ENCODE measurements at regions not wholly inside any gene's neighbourhood (a gene's known extent, or its start where the extent isn't known, plus 50 kb on each side); places are given as distances from the start of the nearest gene placed in this dataset.

DNA sequence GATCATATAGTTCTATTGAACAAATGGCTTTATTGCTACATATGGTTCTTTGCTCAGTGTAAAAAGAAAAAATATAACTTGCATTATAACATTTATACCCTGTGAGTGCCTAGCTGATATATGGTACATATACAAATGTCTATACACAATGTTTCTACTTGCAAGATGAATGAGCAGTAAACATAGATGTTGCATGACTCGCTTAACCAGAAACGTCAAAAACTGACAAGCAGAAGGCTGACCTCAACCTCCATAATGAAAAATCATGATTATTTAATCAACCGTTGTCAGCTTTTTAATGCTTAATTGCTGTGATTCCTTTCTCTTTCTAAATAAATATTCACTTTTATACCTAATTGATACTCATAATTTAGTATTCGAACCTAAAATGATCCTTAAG lies 183.3 kb downstream of the PTN start:
- FAIRE-seq: no peak
- DNase-seq (ENCODE audit: insufficient read length, low spot score): no peak
- TF ChIP-seq, protein P1, sequence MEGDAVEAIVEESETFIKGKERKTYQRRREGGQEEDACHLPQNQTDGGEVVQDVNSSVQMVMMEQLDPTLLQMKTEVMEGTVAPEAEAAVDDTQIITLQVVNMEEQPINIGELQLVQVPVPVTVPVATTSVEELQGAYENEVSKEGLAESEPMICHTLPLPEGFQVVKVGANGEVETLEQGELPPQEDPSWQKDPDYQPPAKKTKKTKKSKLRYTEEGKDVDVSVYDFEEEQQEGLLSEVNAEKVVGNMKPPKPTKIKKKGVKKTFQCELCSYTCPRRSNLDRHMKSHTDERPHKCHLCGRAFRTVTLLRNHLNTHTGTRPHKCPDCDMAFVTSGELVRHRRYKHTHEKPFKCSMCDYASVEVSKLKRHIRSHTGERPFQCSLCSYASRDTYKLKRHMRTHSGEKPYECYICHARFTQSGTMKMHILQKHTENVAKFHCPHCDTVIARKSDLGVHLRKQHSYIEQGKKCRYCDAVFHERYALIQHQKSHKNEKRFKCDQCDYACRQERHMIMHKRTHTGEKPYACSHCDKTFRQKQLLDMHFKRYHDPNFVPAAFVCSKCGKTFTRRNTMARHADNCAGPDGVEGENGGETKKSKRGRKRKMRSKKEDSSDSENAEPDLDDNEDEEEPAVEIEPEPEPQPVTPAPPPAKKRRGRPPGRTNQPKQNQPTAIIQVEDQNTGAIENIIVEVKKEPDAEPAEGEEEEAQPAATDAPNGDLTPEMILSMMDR (IDR thresholded peaks at IDR 0.05; ENCODE audit: insufficient read depth, missing control alignments): no peak

DNA sequence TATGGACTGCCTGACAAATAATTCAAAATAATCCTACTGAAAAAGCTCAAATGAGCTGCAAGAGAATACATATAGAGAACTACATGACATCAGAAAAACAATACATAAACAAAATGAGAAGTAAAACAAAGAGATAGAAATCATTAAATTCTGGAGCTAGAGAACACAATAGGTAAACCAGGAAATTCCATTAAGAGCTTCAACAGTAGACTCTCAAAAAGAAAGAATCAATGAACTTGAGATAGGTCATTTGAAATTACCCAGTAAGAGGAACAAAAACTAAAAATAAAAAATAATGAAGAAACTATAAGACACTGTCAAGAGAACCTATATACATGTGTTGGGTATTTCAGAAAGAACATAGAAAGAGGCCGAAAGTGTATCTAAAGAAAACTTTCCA lies 186.3 kb downstream of the PTN start:
- DNase-seq (ENCODE audit: insufficient read length, low spot score): no peak
- FAIRE-seq: no peak
- TF ChIP-seq, protein P1 (IDR thresholded peaks at IDR 0.05; ENCODE audit: insufficient read depth, missing control alignments): no peak

DNA sequence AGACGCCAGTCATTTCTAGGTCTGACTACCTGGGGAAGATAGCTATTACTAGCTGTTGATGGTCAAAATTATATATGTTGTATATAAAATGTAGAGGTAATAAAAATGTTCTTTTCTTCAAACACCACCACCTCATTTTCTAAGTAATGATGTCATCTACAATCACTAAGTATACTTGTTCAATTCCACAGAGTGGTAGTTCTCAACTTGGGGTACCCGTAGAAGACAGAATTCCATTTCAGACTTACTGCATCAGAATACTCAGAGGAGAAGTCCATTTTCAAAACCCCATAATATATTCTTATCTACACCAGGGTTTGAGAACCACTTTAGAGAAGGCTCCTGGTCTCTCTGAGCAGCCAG lies 191.9 kb downstream of the PTN start:
- TF ChIP-seq, protein P1 (IDR thresholded peaks at IDR 0.05; ENCODE audit: insufficient read depth, missing control alignments): no peak
- DNase-seq (ENCODE audit: insufficient read length, low spot score) (no peak), FAIRE-seq (no peak)

DNA sequence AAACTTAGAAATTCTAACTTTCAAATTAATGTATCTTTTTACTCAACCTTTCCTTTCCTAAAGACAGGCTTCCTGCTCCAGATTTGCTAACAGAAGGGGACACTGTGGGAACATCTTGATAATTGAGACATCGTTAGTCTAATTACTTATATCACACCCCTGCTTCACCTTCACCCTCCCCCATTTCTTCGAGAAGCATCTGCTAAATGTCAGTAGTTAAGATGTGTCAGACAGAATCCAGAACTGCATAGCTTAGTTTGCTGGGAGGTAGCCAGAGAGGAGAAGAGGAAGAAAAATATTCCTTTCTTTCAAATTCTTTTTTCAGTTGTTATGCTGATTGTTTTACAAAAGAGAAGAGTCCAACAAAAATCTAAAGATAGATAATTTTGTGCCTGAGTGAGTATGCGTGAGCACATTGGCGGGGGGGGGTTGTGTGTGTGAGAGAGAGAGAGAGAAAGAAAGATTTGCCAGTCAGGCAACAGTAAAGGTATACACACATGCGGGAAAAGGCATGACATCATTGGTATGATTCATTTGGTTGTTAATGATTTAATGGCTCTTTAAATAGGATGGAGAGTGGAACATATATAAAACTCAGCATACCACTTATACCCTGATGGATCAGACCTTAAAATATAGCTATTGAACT lies 192.4 kb downstream of the PTN start:
- no peak for DNase-seq (ENCODE audit: insufficient read length, low spot score)
- no peak for FAIRE-seq
- TF ChIP-seq, protein P1 (IDR thresholded peaks at IDR 0.05; ENCODE audit: insufficient read depth, missing control alignments): no peak

DNA sequence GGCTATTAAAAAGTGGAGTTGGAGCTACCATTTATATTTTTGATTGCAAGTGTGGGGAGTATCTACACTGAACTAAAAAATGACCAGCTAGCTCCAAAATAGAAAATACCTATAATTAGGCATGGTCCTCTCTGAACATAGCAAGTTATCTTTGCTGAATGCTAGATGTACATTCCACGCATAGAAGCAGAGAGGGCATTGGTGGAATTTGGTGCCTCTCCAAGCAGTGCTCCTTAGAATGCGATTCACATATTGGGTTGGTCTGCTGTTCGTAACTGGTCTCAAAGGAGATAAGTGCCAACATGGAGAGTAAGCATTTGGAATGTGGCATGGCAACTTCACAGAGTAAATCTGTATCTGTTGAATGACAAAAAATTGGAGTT lies 196.2 kb downstream of the PTN start:
- DNase-seq (ENCODE audit: insufficient read length, low spot score) (no peak), FAIRE-seq (no peak)
- TF ChIP-seq, protein P1 (IDR thresholded peaks at IDR 0.05; ENCODE audit: insufficient read depth, missing control alignments): no peak

DNA sequence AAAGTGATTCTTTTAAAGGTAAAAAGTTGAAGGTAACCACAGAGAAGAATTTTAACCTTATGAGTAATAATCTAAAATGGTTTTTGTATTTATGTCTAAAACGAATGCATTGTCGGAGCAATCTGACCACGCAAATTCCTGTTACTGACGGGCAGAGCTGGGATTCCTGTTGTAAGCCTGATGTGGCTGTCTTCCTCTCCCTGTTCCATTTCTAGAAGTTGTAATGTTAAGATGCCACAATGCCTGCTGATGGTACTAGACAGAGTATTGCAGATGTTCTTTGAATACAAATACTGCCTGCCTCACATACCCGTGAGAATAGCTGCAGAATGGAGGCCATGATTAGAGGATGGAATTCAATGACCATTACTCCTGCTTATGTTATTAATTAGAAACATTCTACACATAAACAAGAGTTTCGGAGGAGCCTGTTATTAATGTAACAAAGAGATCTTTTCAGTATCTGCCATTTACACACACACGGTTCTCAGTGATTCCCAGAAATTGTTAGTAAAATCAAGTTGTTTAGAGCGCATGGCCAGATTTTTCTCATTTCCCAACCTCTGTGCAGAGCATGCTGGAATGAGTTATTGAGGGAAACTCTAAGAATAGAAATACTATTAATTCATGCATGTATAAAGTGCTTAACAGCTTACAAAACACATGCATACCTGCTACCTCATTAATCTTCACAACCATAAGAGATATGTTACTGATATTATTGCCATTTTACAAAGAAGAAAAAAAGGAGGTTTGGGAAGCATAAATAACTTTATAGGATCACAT lies 196.8 kb downstream of the PTN start:
- no peak for DNase-seq (ENCODE audit: insufficient read length, low spot score)
- FAIRE-seq: no peak
- TF ChIP-seq, protein P1 (IDR thresholded peaks at IDR 0.05; ENCODE audit: insufficient read depth, missing control alignments): no peak

DNA sequence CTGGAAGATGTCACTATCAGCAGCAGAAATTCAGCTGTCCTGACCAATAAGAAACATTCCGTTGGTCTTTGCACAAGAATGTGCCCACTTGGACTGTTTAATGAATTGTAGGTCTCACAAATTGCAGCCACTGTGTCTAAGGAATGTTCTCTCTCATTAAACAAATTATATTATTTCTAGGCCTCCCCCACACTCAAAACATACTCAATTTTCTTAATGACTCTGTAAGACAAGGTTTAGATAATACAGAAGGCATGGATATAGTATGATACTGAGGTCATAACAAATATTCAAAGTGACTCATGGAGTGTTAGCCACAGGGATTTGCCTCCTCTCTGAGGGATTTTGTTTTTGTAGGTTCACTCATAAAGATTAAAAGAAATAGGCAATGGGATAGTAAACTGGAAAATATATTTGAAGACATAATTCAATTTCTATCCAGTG lies 197.5 kb downstream of the PTN start:
- FAIRE-seq (no peak), DNase-seq (ENCODE audit: insufficient read length, low spot score) (no peak)
- TF ChIP-seq, protein P1 (IDR thresholded peaks at IDR 0.05; ENCODE audit: insufficient read depth, missing control alignments): no peak

All from D721Med (cell line).